HepG2 (cell line): ENCODE measurements at regions not wholly inside any gene's neighbourhood (a gene's known extent, or its start where the extent isn't known, plus 50 kb on each side); places are given as distances from the start of the nearest gene placed in this dataset.

ENCODE experiments used
- ATAC-seq: fragments of 200-7000 bp; cut with Tn5 transposase; 3 replicates; pipeline ENCODE4 v1.9.1; 2020; ENCODE audit warnings: mild to moderate bottlenecking, moderate library complexity
- BruUV-seq: library from RNA; stranded (reverse); fragments of 400-500 nt; replicated peaks from 2 replicates; lab custom pipeline; 2021; lab: Mats Ljungman, UMichigan
- CTCF ChIA-PET: fragments of 300-600 bp; formaldehyde crosslinking; extraction: SDS; loops from one replicate; lab custom pipeline; 2021; ENCODE audit warnings: low total read pairs, inconsistent platforms, low intra/inter-chr PET ratio; lab: Yijun Ruan, JAX
- POLR2A ChIA-PET: fragments of 350-600 bp; sonication (Branson Sonifier 250); formaldehyde crosslinking; loops from one replicate; lab custom pipeline; 2020; ENCODE audit warnings: antibody characterized with exemption, inconsistent platforms; lab: Yijun Ruan, JAX
- DNase-seq: peaks from one replicate; pipeline ENCODE4 v3.0.0-alpha.2; 2015; ENCODE audit warnings: low spot score
- FAIRE-seq: peaks from 3 replicates; lab custom pipeline; 2011; peaks lifted over from hg19 to GRCh38; lab: Jason Lieb, UNC
- H2AFZ ChIP-seq: one replicate; pipeline ENCODE4 v1.6.1; 2011; ENCODE audit warnings: low read length, inconsistent platforms
- H3K27ac ChIP-seq: fragments of 300-600 bp; 3 replicates; pipeline ENCODE4 v1.8.0; 2011; ENCODE audit warnings: mixed run types, mild to moderate bottlenecking, mixed read lengths, low read length, inconsistent platforms; ENCODE audit not compliant: insufficient read depth; ENCODE audit errors: extremely low read length
- H3K27me3 ChIP-seq, 2 experiments: fragments of 200-600 bp in 1 of 2; 2 replicates in 1 of 2; 3 replicates in 1 of 2; pipeline versions ENCODE4 v1.6.0 to v1.8.0; 2011; ENCODE audit warnings: low read length in 2 of 2, mild to moderate bottlenecking in 2 of 2, moderate library complexity in 2 of 2, inconsistent platforms in 1 of 2; ENCODE audit not compliant: insufficient read depth in 2 of 2, control insufficient read depth in 1 of 2
- H3K36me3 ChIP-seq, 2 experiments: fragments of 200-600 bp in 1 of 2; replicated peaks in 1 of 2; 2 replicates in 1 of 2; 3 replicates in 1 of 2; pipeline versions ENCODE4 v1.5.1 to v1.8.0; 2011; ENCODE audit warnings: low read length in 2 of 2, inconsistent platforms in 1 of 2; ENCODE audit not compliant: insufficient read depth in 2 of 2, control insufficient read depth in 1 of 2
- H3K4me1 ChIP-seq: 2 replicates; pipeline ENCODE4 v1.5.1; 2012; ENCODE audit warnings: low read length, inconsistent platforms; ENCODE audit not compliant: insufficient read depth
- H3K4me2 ChIP-seq: 2 replicates; pipeline ENCODE4 v1.6.0; 2011; ENCODE audit warnings: low read depth, low read length, inconsistent platforms
- H3K4me3 ChIP-seq, 3 experiments: fragments of 200-600 bp in 1 of 3; sonication (generic), shearing (Covaris generic) in 1 of 3; replicated peaks in 1 of 3; 2 replicates each; pipeline ENCODE4 v1.5.1; 2011 to 2016; ENCODE audit warnings: low read length in 3 of 3, inconsistent platforms in 2 of 3, low read depth in 2 of 3, mild to moderate bottlenecking in 2 of 3, control low read depth in 1 of 3, mixed read lengths in 1 of 3; ENCODE audit not compliant: insufficient read depth in 1 of 3
- H3K79me2 ChIP-seq: one replicate; pipeline ENCODE4 v1.6.1; 2011; ENCODE audit warnings: low read length, inconsistent platforms; ENCODE audit not compliant: insufficient read depth
- H3K9ac ChIP-seq: 2 replicates; pipeline ENCODE4 v1.6.0; 2011; ENCODE audit warnings: mild to moderate bottlenecking, low read depth, low read length, inconsistent platforms; ENCODE audit not compliant: insufficient read depth
- H3K9me3 ChIP-seq: 2 replicates; pipeline ENCODE4 v1.5.1; 2012; ENCODE audit warnings: mild to moderate bottlenecking, low read length
- H4K20me1 ChIP-seq: 2 replicates; pipeline ENCODE4 v1.6.0; 2011; ENCODE audit warnings: inconsistent platforms, mild to moderate bottlenecking, low read length, moderate library complexity; ENCODE audit not compliant: insufficient read depth
- CBX2 ChIP-seq, 2 experiments: fragments of 200-600 bp in 1 of 2; sonication (generic); formaldehyde crosslinking in 1 of 2; IDR thresholded peaks; 2 replicates each; pipeline versions ENCODE4 v1.7.0 to v1.8.1; 2018 to 2022; ENCODE audit warnings: low read depth in 2 of 2, low read length in 1 of 2, mild to moderate bottlenecking in 1 of 2, missing genetic modification reagents in 1 of 2
- ETV6 ChIP-seq: sonication (generic); formaldehyde crosslinking; conservative IDR thresholded peaks from 2 replicates; pipeline ENCODE4 v1.4.0; 2020; ENCODE audit warnings: missing genetic modification reagents
- FLYWCH1 ChIP-seq: sonication (generic); formaldehyde crosslinking; IDR thresholded peaks from 2 replicates; pipeline ENCODE4 v1.8.1; 2023; ENCODE audit warnings: mild to moderate bottlenecking, missing genetic modification reagents
- JUN ChIP-seq: sonication (generic); formaldehyde crosslinking; IDR thresholded peaks from 2 replicates; pipeline ENCODE4 v1.4.0; 2020; ENCODE audit warnings: mild to moderate bottlenecking, missing genetic modification reagents
- KMT2A ChIP-seq: sonication (generic); formaldehyde crosslinking; IDR thresholded peaks from 2 replicates; pipeline ENCODE4 v1.4.0; 2020; ENCODE audit warnings: missing genetic modification reagents
- MED13 ChIP-seq: sonication (generic); formaldehyde crosslinking; IDR thresholded peaks from 2 replicates; pipeline ENCODE4 v1.5.0; 2020; ENCODE audit warnings: missing genetic modification reagents
- NFE2 ChIP-seq: sonication (generic); formaldehyde crosslinking; IDR thresholded peaks from 2 replicates; pipeline ENCODE4 v1.4.0; 2020; ENCODE audit warnings: missing genetic modification reagents
- PHF20 ChIP-seq: sonication (generic); formaldehyde crosslinking; IDR thresholded peaks from 2 replicates; pipeline ENCODE4 v1.5.0; 2020; ENCODE audit warnings: mild to moderate bottlenecking, missing genetic modification reagents
- RBAK ChIP-seq: sonication (generic); formaldehyde crosslinking; IDR thresholded peaks from 2 replicates; pipeline ENCODE4 v1.5.1; 2020; ENCODE audit warnings: mild to moderate bottlenecking, missing genetic modification reagents
- ZC3H4 ChIP-seq: sonication (generic); formaldehyde crosslinking; IDR thresholded peaks from 2 replicates; pipeline ENCODE4 v1.4.0; 2020; ENCODE audit warnings: missing genetic modification reagents, borderline replicate concordance
- ZNF337 ChIP-seq: sonication (generic); formaldehyde crosslinking; IDR thresholded peaks from 2 replicates; pipeline ENCODE4 v1.5.1; 2020; ENCODE audit warnings: missing genetic modification reagents, low read depth, mild to moderate bottlenecking, borderline replicate concordance
- ZNF367 ChIP-seq: sonication (generic); formaldehyde crosslinking; IDR thresholded peaks from 2 replicates; pipeline ENCODE4 v1.4.0; 2020; ENCODE audit warnings: missing genetic modification reagents, borderline replicate concordance
- ZNF550 ChIP-seq: sonication (generic); formaldehyde crosslinking; IDR thresholded peaks from 2 replicates; pipeline ENCODE4 v1.4.0; 2020; ENCODE audit warnings: mild to moderate bottlenecking, missing genetic modification reagents, borderline replicate concordance
- ZNF841 ChIP-seq: sonication (generic); formaldehyde crosslinking; IDR thresholded peaks from 2 replicates; pipeline ENCODE4 v1.8.1; 2023; ENCODE audit warnings: missing genetic modification reagents, borderline replicate concordance
- whole genome bisulfite sequencing: methylation state at CpG from one replicate; pipeline ENCODE4 v1.1.6; 2017; ENCODE audit warnings: low lambda C conversion rate; 5-methylcytosine and 5-hydroxymethylcytosine counted together
- in situ Hi-C: cut with HindIII; loops from 2 replicates; pipeline ENCODE4 v1.10.0; 2017; ENCODE audit warnings: low pct_unique_long_range_greater_than_20kb; ENCODE audit not compliant: extremely low pct_ligation_motif_present
- intact Hi-C: fragments of 100-400 bp; cut with micrococcal nuclease; formaldehyde crosslinking; loops from one replicate; pipeline ENCODE4 v1.10.0; 2022; ENCODE audit not compliant: unreplicated experiment
- TF ChIP-seq, protein P1 (sequence below): sonication (generic); formaldehyde crosslinking; IDR thresholded peaks from 2 replicates; pipeline ENCODE4 v1.4.0; 2020; ENCODE audit warnings: mild to moderate bottlenecking, missing genetic modification reagents
- TF ChIP-seq, protein P2 (sequence below): sonication (generic); formaldehyde crosslinking; IDR thresholded peaks from 2 replicates; pipeline ENCODE4 v1.4.0; 2020; ENCODE audit warnings: missing genetic modification reagents

GRCh38 chr6:54706844-54707605, 139.5 kb upstream of the FAM83B start:
- Histone ChIP-seq H3K79me2 (no peaks in the 10 kb centered on the region), H3K9me3 (no peaks in the 10 kb centered on the region), H3K4me3 (no peak overlapping the region), H2AFZ (no peak overlapping the region), H3K27ac (no peak overlapping the region), H4K20me1 (no peaks in the 10 kb centered on the region), H3K36me3 (no peaks in the 10 kb centered on the region), H3K4me1 (no peaks in the 10 kb centered on the region), H3K9ac (no peak overlapping the region), H3K4me2 (no peak overlapping the region), H3K27me3 (no peaks in the 10 kb centered on the region)
- ATAC-seq (no peak), DNase-seq (no peak), FAIRE-seq (no peak)
- POLR2A ChIA-PET, result no interaction called here
- BruUV-seq, result no TSS peak
- intact Hi-C loops (no loop called here), in situ Hi-C loops (loop anchor here (25.0 kb wide), 2 partner anchors 530 to 720 kb away; no protein-coding TSS in a partner anchor)
- 4% methylated on average over 4 of the region's 4 CpGs for WGBS
- CTCF ChIA-PET, result no interaction called here
- TF ChIP-seq KMT2A (CRISPR knock-in tag), result no peak
- TF ChIP-seq, protein P1, sequence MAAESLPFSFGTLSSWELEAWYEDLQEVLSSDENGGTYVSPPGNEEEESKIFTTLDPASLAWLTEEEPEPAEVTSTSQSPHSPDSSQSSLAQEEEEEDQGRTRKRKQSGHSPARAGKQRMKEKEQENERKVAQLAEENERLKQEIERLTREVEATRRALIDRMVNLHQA (CRISPR knock-in tag), result no peak
- TF ChIP-seq ETV6 (CRISPR knock-in tag), result no peak
- no peak for TF ChIP-seq FLYWCH1 (CRISPR knock-in tag)
- TF ChIP-seq RBAK (CRISPR knock-in tag), result no peak
- no peak for TF ChIP-seq PHF20 (CRISPR knock-in tag)
- no peak for TF ChIP-seq MED13
- no peak for TF ChIP-seq CBX2 (IDR thresholded peaks at IDR 0.05; ENCODE audit: low read depth, low read length)
- no peak for TF ChIP-seq CBX2 (CRISPR knock-in tag; IDR thresholded peaks at IDR 0.05; ENCODE audit: low read depth)
- TF ChIP-seq ZNF337, result no peak
- TF ChIP-seq, protein P2, sequence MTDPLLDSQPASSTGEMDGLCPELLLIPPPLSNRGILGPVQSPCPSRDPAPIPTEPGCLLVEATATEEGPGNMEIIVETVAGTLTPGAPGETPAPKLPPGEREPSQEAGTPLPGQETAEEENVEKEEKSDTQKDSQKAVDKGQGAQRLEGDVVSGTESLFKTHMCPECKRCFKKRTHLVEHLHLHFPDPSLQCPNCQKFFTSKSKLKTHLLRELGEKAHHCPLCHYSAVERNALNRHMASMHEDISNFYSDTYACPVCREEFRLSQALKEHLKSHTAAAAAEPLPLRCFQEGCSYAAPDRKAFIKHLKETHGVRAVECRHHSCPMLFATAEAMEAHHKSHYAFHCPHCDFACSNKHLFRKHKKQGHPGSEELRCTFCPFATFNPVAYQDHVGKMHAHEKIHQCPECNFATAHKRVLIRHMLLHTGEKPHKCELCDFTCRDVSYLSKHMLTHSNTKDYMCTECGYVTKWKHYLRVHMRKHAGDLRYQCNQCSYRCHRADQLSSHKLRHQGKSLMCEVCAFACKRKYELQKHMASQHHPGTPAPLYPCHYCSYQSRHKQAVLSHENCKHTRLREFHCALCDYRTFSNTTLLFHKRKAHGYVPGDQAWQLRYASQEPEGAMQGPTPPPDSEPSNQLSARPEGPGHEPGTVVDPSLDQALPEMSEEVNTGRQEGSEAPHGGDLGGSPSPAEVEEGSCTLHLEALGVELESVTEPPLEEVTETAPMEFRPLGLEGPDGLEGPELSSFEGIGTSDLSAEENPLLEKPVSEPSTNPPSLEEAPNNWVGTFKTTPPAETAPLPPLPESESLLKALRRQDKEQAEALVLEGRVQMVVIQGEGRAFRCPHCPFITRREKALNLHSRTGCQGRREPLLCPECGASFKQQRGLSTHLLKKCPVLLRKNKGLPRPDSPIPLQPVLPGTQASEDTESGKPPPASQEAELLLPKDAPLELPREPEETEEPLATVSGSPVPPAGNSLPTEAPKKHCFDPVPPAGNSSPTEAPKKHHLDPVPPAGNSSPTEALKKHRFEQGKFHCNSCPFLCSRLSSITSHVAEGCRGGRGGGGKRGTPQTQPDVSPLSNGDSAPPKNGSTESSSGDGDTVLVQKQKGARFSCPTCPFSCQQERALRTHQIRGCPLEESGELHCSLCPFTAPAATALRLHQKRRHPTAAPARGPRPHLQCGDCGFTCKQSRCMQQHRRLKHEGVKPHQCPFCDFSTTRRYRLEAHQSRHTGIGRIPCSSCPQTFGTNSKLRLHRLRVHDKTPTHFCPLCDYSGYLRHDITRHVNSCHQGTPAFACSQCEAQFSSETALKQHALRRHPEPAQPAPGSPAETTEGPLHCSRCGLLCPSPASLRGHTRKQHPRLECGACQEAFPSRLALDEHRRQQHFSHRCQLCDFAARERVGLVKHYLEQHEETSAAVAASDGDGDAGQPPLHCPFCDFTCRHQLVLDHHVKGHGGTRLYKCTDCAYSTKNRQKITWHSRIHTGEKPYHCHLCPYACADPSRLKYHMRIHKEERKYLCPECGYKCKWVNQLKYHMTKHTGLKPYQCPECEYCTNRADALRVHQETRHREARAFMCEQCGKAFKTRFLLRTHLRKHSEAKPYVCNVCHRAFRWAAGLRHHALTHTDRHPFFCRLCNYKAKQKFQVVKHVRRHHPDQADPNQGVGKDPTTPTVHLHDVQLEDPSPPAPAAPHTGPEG (CRISPR knock-in tag), result no peak
- no peak for TF ChIP-seq JUN (CRISPR knock-in tag)
- TF ChIP-seq ZNF367 (CRISPR knock-in tag), result no peak
- no peak for TF ChIP-seq ZC3H4
- TF ChIP-seq NFE2, result no peak
- no peak for TF ChIP-seq ZNF550 (CRISPR knock-in tag)
- no peak for TF ChIP-seq ZNF841 (CRISPR knock-in tag)
